ENCODE measurements at regions not wholly inside any gene's neighbourhood (a gene's known extent, or its start where the extent isn't known, plus 50 kb on each side); places are given as distances from the start of the nearest gene placed in this dataset.

DNA sequence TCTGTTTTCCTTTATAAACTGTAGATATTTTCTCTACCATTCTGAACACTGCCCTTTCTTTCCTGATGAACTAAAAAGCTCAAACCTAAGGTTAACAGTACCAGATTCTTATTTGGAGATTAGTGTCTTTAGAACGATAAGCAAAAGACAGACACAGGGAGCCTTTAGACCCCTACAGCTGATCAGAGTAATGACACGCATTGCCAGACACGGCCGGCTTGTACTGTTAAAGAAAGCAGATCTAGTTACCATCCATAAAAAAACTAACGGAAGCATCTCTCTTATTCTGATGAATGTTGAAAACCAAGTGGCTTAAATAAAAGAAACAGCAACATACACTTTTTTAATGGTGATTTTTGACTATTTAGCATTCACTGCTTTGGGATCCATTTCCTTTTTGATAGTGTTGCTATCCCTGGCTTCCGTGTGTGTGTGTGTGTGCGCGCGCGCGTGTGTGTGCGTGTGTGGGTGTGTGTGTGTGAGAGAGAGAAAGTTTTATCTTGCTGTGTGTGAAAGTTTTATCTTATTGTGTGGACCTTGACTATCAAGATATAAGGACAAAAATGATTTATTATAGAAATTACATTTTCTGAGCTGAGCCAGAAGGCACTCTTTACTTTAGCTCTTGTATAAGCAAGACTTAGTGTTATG is 95.6 kb upstream of the SLC35B3 start:
- H3K4me3 Mint-ChIP-seq = no peak overlapping the region
- no peaks in the 10 kb centered on the region for H3K36me3 Mint-ChIP-seq (ENCODE audit: low read depth)
- no peaks in the 10 kb centered on the region for H3K9me3 Mint-ChIP-seq
- H3K27ac Mint-ChIP-seq = peak overlapping the region in 1 of 3 experiments; percentile 6
- peaks cover 11% of the 10 kb centered on the region for H3K4me1 Mint-ChIP-seq
- TF ChIP-seq, protein P1, sequence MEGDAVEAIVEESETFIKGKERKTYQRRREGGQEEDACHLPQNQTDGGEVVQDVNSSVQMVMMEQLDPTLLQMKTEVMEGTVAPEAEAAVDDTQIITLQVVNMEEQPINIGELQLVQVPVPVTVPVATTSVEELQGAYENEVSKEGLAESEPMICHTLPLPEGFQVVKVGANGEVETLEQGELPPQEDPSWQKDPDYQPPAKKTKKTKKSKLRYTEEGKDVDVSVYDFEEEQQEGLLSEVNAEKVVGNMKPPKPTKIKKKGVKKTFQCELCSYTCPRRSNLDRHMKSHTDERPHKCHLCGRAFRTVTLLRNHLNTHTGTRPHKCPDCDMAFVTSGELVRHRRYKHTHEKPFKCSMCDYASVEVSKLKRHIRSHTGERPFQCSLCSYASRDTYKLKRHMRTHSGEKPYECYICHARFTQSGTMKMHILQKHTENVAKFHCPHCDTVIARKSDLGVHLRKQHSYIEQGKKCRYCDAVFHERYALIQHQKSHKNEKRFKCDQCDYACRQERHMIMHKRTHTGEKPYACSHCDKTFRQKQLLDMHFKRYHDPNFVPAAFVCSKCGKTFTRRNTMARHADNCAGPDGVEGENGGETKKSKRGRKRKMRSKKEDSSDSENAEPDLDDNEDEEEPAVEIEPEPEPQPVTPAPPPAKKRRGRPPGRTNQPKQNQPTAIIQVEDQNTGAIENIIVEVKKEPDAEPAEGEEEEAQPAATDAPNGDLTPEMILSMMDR (IDR thresholded peaks at IDR 0.05; ENCODE audit: unreplicated experiment in 3 of 3) = peak in 1 of 3 experiments; percentile 16
- H3K27me3 Mint-ChIP-seq (ENCODE audit: low read depth) = no peaks in the 10 kb centered on the region

DNA sequence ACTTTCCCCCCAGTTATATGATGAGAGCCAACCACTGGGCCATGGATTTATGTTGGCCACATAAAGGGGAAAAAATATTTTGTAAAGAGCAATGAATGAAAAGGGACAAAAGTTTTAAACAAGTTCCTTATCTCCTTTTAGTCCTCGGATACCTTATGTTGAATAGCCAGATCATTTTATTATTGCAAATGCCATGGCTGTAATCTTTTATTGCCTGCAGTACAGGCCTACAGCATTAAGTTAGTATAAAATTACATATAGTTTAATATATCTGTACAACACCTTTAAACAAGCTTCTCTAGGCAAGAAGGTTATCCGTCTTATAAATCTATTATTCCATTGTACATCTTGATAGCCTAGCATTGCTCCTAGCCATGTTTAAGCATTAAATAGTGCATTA is 93.9 kb upstream of the SLC35B3 start:
- H3K36me3 Mint-ChIP-seq (ENCODE audit: low read depth) = no peaks in the 10 kb centered on the region
- TF ChIP-seq, protein P1 (IDR thresholded peaks at IDR 0.05; ENCODE audit: unreplicated experiment in 3 of 3) = no peak

DNA sequence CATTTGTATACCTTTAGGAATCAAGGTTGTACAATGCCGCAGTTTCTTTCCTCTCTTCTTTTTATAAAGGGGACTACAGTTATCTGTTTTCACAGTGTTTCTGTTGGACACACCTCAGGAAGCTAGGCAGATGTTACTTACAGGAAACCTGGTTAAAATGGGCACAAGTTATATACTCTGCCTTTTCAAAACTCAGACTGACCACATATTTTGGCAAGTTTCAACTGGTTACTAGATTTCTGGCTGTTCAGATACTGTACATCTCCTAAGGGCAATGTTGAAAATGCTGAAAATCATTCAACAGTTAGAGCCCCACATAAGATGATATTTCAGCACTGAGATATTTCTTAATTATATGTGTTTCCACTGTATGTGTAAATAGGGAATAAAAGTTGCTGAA is 92.5 kb upstream of the SLC35B3 start:
- Mint-ChIP-seq H3K4me1 (peaks cover 11% of the 10 kb centered on the region), H3K27ac (no peak overlapping the region), H3K9me3 (no peaks in the 10 kb centered on the region), H3K27me3 (ENCODE audit: low read depth) (no peaks in the 10 kb centered on the region), H3K36me3 (ENCODE audit: low read depth) (no peaks in the 10 kb centered on the region), H3K4me3 (no peak overlapping the region)
- TF ChIP-seq, protein P1 (IDR thresholded peaks at IDR 0.05; ENCODE audit: unreplicated experiment in 3 of 3) = no peak

More for the DNA sequence above, 93.9 kb upstream of the SLC35B3 start:
- Mint-ChIP-seq H3K27me3 (ENCODE audit: low read depth) (no peaks in the 10 kb centered on the region), H3K9me3 (no peaks in the 10 kb centered on the region), H3K4me3 (no peak overlapping the region), H3K27ac (no peak overlapping the region), H3K4me1 (peaks cover 11% of the 10 kb centered on the region)

DNA sequence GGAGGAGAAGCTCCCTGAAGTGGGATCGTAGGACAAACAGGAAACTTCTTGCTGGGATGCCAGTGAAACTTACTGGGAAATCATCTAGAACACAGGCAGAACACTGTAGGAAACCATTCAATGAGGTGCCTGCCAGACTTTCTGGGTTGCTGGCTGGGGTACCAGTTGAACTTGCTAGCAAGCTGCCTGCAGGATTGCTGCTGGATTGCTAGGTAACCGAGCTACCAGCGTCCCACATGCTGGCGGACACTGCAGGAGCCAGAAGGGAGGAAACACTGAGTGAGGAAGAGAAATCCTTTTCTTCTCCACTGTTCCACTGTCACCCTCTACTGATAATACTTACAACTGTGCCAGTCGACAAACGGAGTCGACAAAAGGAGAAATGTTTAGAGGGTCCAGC is 91.3 kb upstream of the SLC35B3 start:
- peaks cover 11% of the 10 kb centered on the region for H3K4me1 Mint-ChIP-seq
- no peaks in the 10 kb centered on the region for H3K36me3 Mint-ChIP-seq (ENCODE audit: low read depth)
- H3K27ac Mint-ChIP-seq = no peak overlapping the region
- peaks cover 8% of the 10 kb centered on the region for H3K9me3 Mint-ChIP-seq
- TF ChIP-seq, protein P1 (IDR thresholded peaks at IDR 0.05; ENCODE audit: unreplicated experiment in 3 of 3) = no peak
- peaks cover 4% of the 10 kb centered on the region for H3K27me3 Mint-ChIP-seq (ENCODE audit: low read depth)
- no peak overlapping the region for H3K4me3 Mint-ChIP-seq

DNA sequence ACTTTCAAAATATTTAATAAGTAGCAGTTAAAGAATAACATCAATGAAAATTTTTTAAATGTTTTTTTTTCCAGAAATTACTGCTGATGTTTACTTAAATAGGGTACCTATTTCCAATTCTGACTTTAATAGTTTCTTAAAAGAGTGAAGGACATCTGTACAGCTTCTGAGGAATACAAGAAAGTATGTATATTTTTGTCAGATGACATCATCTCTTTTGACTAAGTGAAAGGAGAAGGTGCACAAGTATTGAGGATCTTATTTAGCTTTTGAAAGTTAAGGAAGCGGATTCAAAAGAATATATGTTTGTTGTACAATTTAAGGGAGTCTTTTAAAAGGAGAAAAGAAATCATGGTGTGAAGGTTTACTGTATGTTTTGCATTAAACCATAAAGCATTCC is 90.0 kb upstream of the SLC35B3 start:
- TF ChIP-seq, protein P1 (IDR thresholded peaks at IDR 0.05; ENCODE audit: unreplicated experiment in 3 of 3) = no peak
- Mint-ChIP-seq H3K27me3 (ENCODE audit: low read depth) (peaks cover 4% of the 10 kb centered on the region), H3K4me1 (peaks cover 3% of the 10 kb centered on the region), H3K4me3 (no peak overlapping the region), H3K9me3 (peaks cover 15% of the 10 kb centered on the region), H3K27ac (no peak overlapping the region), H3K36me3 (ENCODE audit: low read depth) (no peaks in the 10 kb centered on the region)

DNA sequence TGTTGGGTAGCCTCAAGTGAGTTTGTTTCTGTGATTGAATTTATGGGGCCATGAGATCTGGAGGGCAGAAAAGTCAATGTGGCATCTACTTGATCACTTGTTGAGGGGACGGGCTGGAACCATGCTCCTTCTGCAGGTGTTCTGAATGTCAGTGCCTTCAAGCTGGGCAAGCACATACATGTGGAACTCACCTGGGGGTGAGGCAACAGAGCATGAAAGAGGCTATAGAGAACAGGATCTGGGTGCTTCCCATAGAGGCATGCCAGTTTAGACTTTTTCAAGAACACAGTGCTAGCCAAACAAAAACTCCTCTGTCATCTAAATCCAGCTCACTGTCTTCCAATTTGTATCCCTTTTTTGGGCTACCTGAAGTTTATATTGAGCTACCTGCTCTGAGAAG is 77.8 kb upstream of the SLC35B3 start:
- no peaks in the 10 kb centered on the region for H3K27me3 Mint-ChIP-seq (ENCODE audit: low read depth)
- TF ChIP-seq, protein P1 (IDR thresholded peaks at IDR 0.05; ENCODE audit: unreplicated experiment in 3 of 3) = no peak
- H3K27ac Mint-ChIP-seq = no peak overlapping the region
- H3K4me1 Mint-ChIP-seq = no peaks in the 10 kb centered on the region
- H3K36me3 Mint-ChIP-seq (ENCODE audit: low read depth) = no peaks in the 10 kb centered on the region
- H3K9me3 Mint-ChIP-seq = no peaks in the 10 kb centered on the region
- no peak overlapping the region for H3K4me3 Mint-ChIP-seq

Data from nephron (organoid).